ENCODE measurements at regions not wholly inside any gene's neighbourhood (a gene's known extent, or its start where the extent isn't known, plus 50 kb on each side); places are given as distances from the start of the nearest gene placed in this dataset.
"Not testable (repeated sequence)": the region's sequence is repeated elsewhere in the genome, so short reads cannot be mapped to it uniquely, and the experiment has no call there.

- Histone ChIP-seq H3K9me3 (ENCODE audit: control insufficient read depth in 1 of 2, low read length in 2 of 2) (no peaks in the 10 kb centered on the region), H3K4me1 (ENCODE audit: insufficient read depth, low read length) (no peaks in the 10 kb centered on the region), H3K27me3 (ENCODE audit: insufficient read depth, low read length) (no peaks in the 10 kb centered on the region), H3K4me3 (ENCODE audit: low read length in 2 of 2) (no peak overlapping the region), H3K36me3 (ENCODE audit: insufficient read depth, low read length) (no peaks in the 10 kb centered on the region), H3K27ac (ENCODE audit: low read depth, low read length) (no peak overlapping the region)
- no peak overlapping the region for H3K4me3 Mint-ChIP-seq
- H3K4me1 Mint-ChIP-seq: no peaks in the 10 kb centered on the region
- intact Hi-C loops (cut with micrococcal nuclease): no loop called here
- no peak overlapping the region for H3K27ac Mint-ChIP-seq
- POLR2A ChIA-PET (ENCODE audit: partially characterized antibody): no interaction called here
- peaks cover 0 to 7% (median 0%) of the 10 kb centered on the region in 8 donors for H3K9me3 Mint-ChIP-seq
- no peak for DNase-seq
- H3K27me3 Mint-ChIP-seq: no peaks in the 10 kb centered on the region
- H3K36me3 Mint-ChIP-seq: no peaks in the 10 kb centered on the region
- CTCF ChIA-PET (ENCODE audit: partially characterized antibody): interaction anchor here (0.7 kb wide), 1 partner anchor 11 kb away, joined by 4 read pairs; no protein-coding TSS in a partner anchor
These were observed 668.3 kb downstream of the IPMK start for GRCh38 chr10:57599440-57599839.

- CTCF ChIA-PET (ENCODE audit: partially characterized antibody): no interaction called here
- Histone ChIP-seq H3K27me3 (ENCODE audit: insufficient read depth, low read length) (no peaks in the 10 kb centered on the region), H3K36me3 (ENCODE audit: insufficient read depth, low read length) (no peaks in the 10 kb centered on the region), H3K4me3 (ENCODE audit: low read length in 2 of 2) (no peak overlapping the region), H3K4me1 (ENCODE audit: insufficient read depth, low read length) (no peaks in the 10 kb centered on the region), H3K9me3 (ENCODE audit: control insufficient read depth in 1 of 2, low read length in 2 of 2) (no peaks in the 10 kb centered on the region), H3K27ac (ENCODE audit: low read depth, low read length) (no peak overlapping the region)
- Mint-ChIP-seq H3K9me3 (peaks cover 0 to 8% (median 0%) of the 10 kb centered on the region in 8 donors), H3K27ac (no peak overlapping the region), H3K27me3 (no peaks in the 10 kb centered on the region), H3K36me3 (no peaks in the 10 kb centered on the region), H3K4me1 (no peaks in the 10 kb centered on the region), H3K4me3 (no peak overlapping the region)
- no peak for DNase-seq
- POLR2A ChIA-PET (ENCODE audit: partially characterized antibody): no interaction called here
- intact Hi-C loops (cut with micrococcal nuclease): no loop called here
These were observed 673.6 kb downstream of the IPMK start for GRCh38 chr10:57593983-57594573.

GRCh38 chr10:57579926-57580325 is 687.8 kb downstream of the IPMK start:
- Mint-ChIP-seq H3K4me3 (no peak overlapping the region), H3K36me3 (no peaks in the 10 kb centered on the region), H3K27ac (no peak overlapping the region), H3K4me1 (peaks cover 0 to 2% (median 0%) of the 10 kb centered on the region in 4 donors), H3K27me3 (no peaks in the 10 kb centered on the region), H3K9me3 (peaks cover 0 to 9% (median 5%) of the 10 kb centered on the region in 8 donors)
- H3K27me3 ChIP-seq (ENCODE audit: insufficient read depth, low read length): no peaks in the 10 kb centered on the region
- no peaks in the 10 kb centered on the region for H3K4me1 ChIP-seq (ENCODE audit: insufficient read depth, low read length)
- ChIA-PET CTCF (ENCODE audit: partially characterized antibody) (no interaction called here), POLR2A (ENCODE audit: partially characterized antibody) (no interaction called here)
- peak in 1 of 5 donors; percentile 0 for DNase-seq
- H3K36me3 ChIP-seq (ENCODE audit: insufficient read depth, low read length): no peaks in the 10 kb centered on the region
- intact Hi-C loops (cut with micrococcal nuclease): no loop called here
- no peaks in the 10 kb centered on the region for H3K9me3 ChIP-seq (ENCODE audit: control insufficient read depth in 1 of 2, low read length in 2 of 2)
- no peak overlapping the region for H3K27ac ChIP-seq (ENCODE audit: low read depth, low read length)
- no peak overlapping the region for H3K4me3 ChIP-seq (ENCODE audit: low read length in 2 of 2)

GRCh38 chr10:57562211-57562610 is 705.5 kb downstream of the IPMK start:
- ChIA-PET POLR2A (ENCODE audit: partially characterized antibody) (no interaction called here), CTCF (ENCODE audit: partially characterized antibody) (no interaction called here)
- Mint-ChIP-seq H3K4me1 (no peaks in the 10 kb centered on the region), H3K4me3 (no peak overlapping the region), H3K27me3 (no peaks in the 10 kb centered on the region), H3K9me3 (peaks cover 0 to 7% (median 2%) of the 10 kb centered on the region in 8 donors), H3K27ac (no peak overlapping the region), H3K36me3 (no peaks in the 10 kb centered on the region)
- no peaks in the 10 kb centered on the region for H3K27me3 ChIP-seq (ENCODE audit: insufficient read depth, low read length)
- no peak overlapping the region for H3K27ac ChIP-seq (ENCODE audit: low read depth, low read length)
- H3K4me3 ChIP-seq (ENCODE audit: low read length in 2 of 2): no peak overlapping the region
- no peaks in the 10 kb centered on the region for H3K4me1 ChIP-seq (ENCODE audit: insufficient read depth, low read length)
- no peak for DNase-seq
- H3K9me3 ChIP-seq (ENCODE audit: control insufficient read depth in 1 of 2, low read length in 2 of 2): no peaks in the 10 kb centered on the region
- intact Hi-C loops (cut with micrococcal nuclease): no loop called here
- no peaks in the 10 kb centered on the region for H3K36me3 ChIP-seq (ENCODE audit: insufficient read depth, low read length)

GRCh38 chr10:57551774-57552173 is 715.9 kb downstream of the IPMK start:
- H3K36me3 Mint-ChIP-seq; H3K4me1 Mint-ChIP-seq; DNase-seq; H3K9me3 ChIP-seq (ENCODE audit: control insufficient read depth in 1 of 2, low read length in 2 of 2); H3K27ac Mint-ChIP-seq; intact Hi-C loops (cut with micrococcal nuclease); H3K4me1 ChIP-seq (ENCODE audit: insufficient read depth, low read length); CTCF ChIA-PET (ENCODE audit: partially characterized antibody); H3K27ac ChIP-seq (ENCODE audit: low read depth, low read length); H3K27me3 ChIP-seq (ENCODE audit: insufficient read depth, low read length); POLR2A ChIA-PET (ENCODE audit: partially characterized antibody); H3K36me3 ChIP-seq (ENCODE audit: insufficient read depth, low read length); H3K4me3 ChIP-seq (ENCODE audit: low read length in 2 of 2); H3K27me3 Mint-ChIP-seq; H3K4me3 Mint-ChIP-seq: not testable (repeated sequence)
- peaks cover 2 to 13% (median 7%) of the 10 kb centered on the region in 8 donors for H3K9me3 Mint-ChIP-seq

- no peak for DNase-seq
- no peaks in the 10 kb centered on the region for H3K27me3 ChIP-seq (ENCODE audit: insufficient read depth, low read length)
- H3K4me3 Mint-ChIP-seq: no peak overlapping the region
- H3K9me3 Mint-ChIP-seq: peaks cover 0 to 17% (median 4%) of the 10 kb centered on the region in 8 donors
- no peaks in the 10 kb centered on the region for H3K4me1 Mint-ChIP-seq
- no peaks in the 10 kb centered on the region for H3K27me3 Mint-ChIP-seq
- H3K36me3 ChIP-seq (ENCODE audit: insufficient read depth, low read length): no peaks in the 10 kb centered on the region
- ChIA-PET CTCF (ENCODE audit: partially characterized antibody) (no interaction called here), POLR2A (ENCODE audit: partially characterized antibody) (no interaction called here)
- H3K4me3 ChIP-seq (ENCODE audit: low read length in 2 of 2): no peak overlapping the region
- no peak overlapping the region for H3K27ac Mint-ChIP-seq
- H3K36me3 Mint-ChIP-seq: no peaks in the 10 kb centered on the region
- H3K4me1 ChIP-seq (ENCODE audit: insufficient read depth, low read length): no peaks in the 10 kb centered on the region
- no peaks in the 10 kb centered on the region for H3K9me3 ChIP-seq (ENCODE audit: control insufficient read depth in 1 of 2, low read length in 2 of 2)
- no peak overlapping the region for H3K27ac ChIP-seq (ENCODE audit: low read depth, low read length)
- intact Hi-C loops (cut with micrococcal nuclease): no loop called here
These were observed 732.4 kb downstream of the IPMK start for GRCh38 chr10:57535306-57535705.

- intact Hi-C loops (cut with micrococcal nuclease): no loop called here
- POLR2A ChIA-PET (ENCODE audit: partially characterized antibody): no interaction called here
- Mint-ChIP-seq H3K9me3 (peaks cover 2 to 25% (median 5%) of the 10 kb centered on the region in 8 donors), H3K27me3 (no peaks in the 10 kb centered on the region), H3K4me1 (no peaks in the 10 kb centered on the region), H3K4me3 (no peak overlapping the region), H3K36me3 (no peaks in the 10 kb centered on the region), H3K27ac (no peak overlapping the region)
- CTCF ChIA-PET (ENCODE audit: partially characterized antibody): no interaction called here
- Histone ChIP-seq H3K27me3 (ENCODE audit: insufficient read depth, low read length) (no peaks in the 10 kb centered on the region), H3K4me3 (ENCODE audit: low read length in 2 of 2) (no peak overlapping the region), H3K27ac (ENCODE audit: low read depth, low read length) (no peak overlapping the region), H3K9me3 (ENCODE audit: control insufficient read depth in 1 of 2, low read length in 2 of 2) (peaks cover 0 to 4% of the 10 kb centered on the region in 2 donors), H3K36me3 (ENCODE audit: insufficient read depth, low read length) (no peaks in the 10 kb centered on the region), H3K4me1 (ENCODE audit: insufficient read depth, low read length) (no peaks in the 10 kb centered on the region)
- DNase-seq: no peak
These were observed 754.1 kb downstream of the IPMK start for GRCh38 chr10:57513637-57514036.

- no peak overlapping the region for H3K4me3 ChIP-seq (ENCODE audit: low read length in 2 of 2)
- no peak overlapping the region for H3K27ac Mint-ChIP-seq
- H3K9me3 ChIP-seq (ENCODE audit: control insufficient read depth in 1 of 2, low read length in 2 of 2): no peaks in the 10 kb centered on the region
- no peak overlapping the region for H3K4me3 Mint-ChIP-seq
- peak in 1 of 5 donors; percentile 33 for DNase-seq
- H3K4me1 Mint-ChIP-seq: no peaks in the 10 kb centered on the region
- intact Hi-C loops (cut with micrococcal nuclease): no loop called here
- POLR2A ChIA-PET (ENCODE audit: partially characterized antibody): no interaction called here
- no peak overlapping the region for H3K27ac ChIP-seq (ENCODE audit: low read depth, low read length)
- peaks cover 0 to 9% (median 5%) of the 10 kb centered on the region in 8 donors for H3K9me3 Mint-ChIP-seq
- no peaks in the 10 kb centered on the region for H3K27me3 Mint-ChIP-seq
- no peaks in the 10 kb centered on the region for H3K4me1 ChIP-seq (ENCODE audit: insufficient read depth, low read length)
- H3K36me3 Mint-ChIP-seq: no peaks in the 10 kb centered on the region
- CTCF ChIA-PET (ENCODE audit: partially characterized antibody): no interaction called here
- H3K36me3 ChIP-seq (ENCODE audit: insufficient read depth, low read length): no peaks in the 10 kb centered on the region
- H3K27me3 ChIP-seq (ENCODE audit: insufficient read depth, low read length): no peaks in the 10 kb centered on the region
These were observed 759.9 kb downstream of the IPMK start for GRCh38 chr10:57507788-57508187.

Data from CD4-positive, alpha-beta memory T cell (primary cell).